ENCODE measurements at regions not wholly inside any gene's neighbourhood (a gene's known extent, or its start where the extent isn't known, plus 50 kb on each side); places are given as distances from the start of the nearest gene placed in this dataset.

GRCh38 chr9:18092138-18092537 is 381.8 kb upstream of the ADAMTSL1 start:
- no peaks in the 10 kb centered on the region for H3K4me1 ChIP-seq (ENCODE audit: control insufficient read depth in 2 of 2, insufficient read depth in 2 of 2, low read length in 2 of 2)
- H3K27ac ChIP-seq (ENCODE audit: low read depth in 1 of 2, low read length in 1 of 2): no peak overlapping the region
- H3K4me3 ChIP-seq (ENCODE audit: low read length in 2 of 2): no peak overlapping the region
- no peaks in the 10 kb centered on the region for H3K9me3 ChIP-seq (ENCODE audit: control insufficient read depth in 2 of 2, insufficient read depth in 1 of 2, low read length in 1 of 2)
- no peaks in the 10 kb centered on the region for H3K27me3 ChIP-seq (ENCODE audit: control insufficient read depth in 2 of 2, insufficient read depth in 1 of 2, low read length in 1 of 2)
- DNase-seq (ENCODE audit: low read depth in 6 of 9, low spot score in 9 of 9): no peak
- no peaks in the 10 kb centered on the region for H3K36me3 ChIP-seq (ENCODE audit: control insufficient read depth in 2 of 2, insufficient read depth in 2 of 2, low read length in 1 of 2)
- WGBS: 97% methylated on average over 4 of the region's 4 CpGs

- DNase-seq (ENCODE audit: low read depth in 6 of 9, low spot score in 9 of 9): no peak
- H3K4me3 ChIP-seq (ENCODE audit: low read length in 2 of 2): no peak overlapping the region
- H3K9me3 ChIP-seq (ENCODE audit: control insufficient read depth in 2 of 2, insufficient read depth in 1 of 2, low read length in 1 of 2): no peaks in the 10 kb centered on the region
- 86% methylated on average over 4 of the region's 4 CpGs for WGBS
- H3K27ac ChIP-seq (ENCODE audit: low read depth in 1 of 2, low read length in 1 of 2): no peak overlapping the region
- H3K4me1 ChIP-seq (ENCODE audit: control insufficient read depth in 2 of 2, insufficient read depth in 2 of 2, low read length in 2 of 2): no peaks in the 10 kb centered on the region
- no peaks in the 10 kb centered on the region for H3K36me3 ChIP-seq (ENCODE audit: control insufficient read depth in 2 of 2, insufficient read depth in 2 of 2, low read length in 1 of 2)
- no peaks in the 10 kb centered on the region for H3K27me3 ChIP-seq (ENCODE audit: control insufficient read depth in 2 of 2, insufficient read depth in 1 of 2, low read length in 1 of 2)
Measured at GRCh38 chr9:18106006-18106560, 367.9 kb upstream of the ADAMTSL1 start.

GRCh38 chr9:18109675-18110074 is 364.3 kb upstream of the ADAMTSL1 start:
- Histone ChIP-seq H3K9me3 (ENCODE audit: control insufficient read depth in 2 of 2, insufficient read depth in 1 of 2, low read length in 1 of 2) (no peaks in the 10 kb centered on the region), H3K4me3 (ENCODE audit: low read length in 2 of 2) (no peak overlapping the region)
- 94% methylated on average over 4 of the region's 4 CpGs for WGBS

GRCh38 chr9:18111146-18111545 is 362.8 kb upstream of the ADAMTSL1 start:
- no peaks in the 10 kb centered on the region for H3K4me1 ChIP-seq (ENCODE audit: control insufficient read depth in 2 of 2, insufficient read depth in 2 of 2, low read length in 2 of 2)
- H3K36me3 ChIP-seq (ENCODE audit: control insufficient read depth in 2 of 2, insufficient read depth in 2 of 2, low read length in 1 of 2): no peaks in the 10 kb centered on the region
- no peaks in the 10 kb centered on the region for H3K27me3 ChIP-seq (ENCODE audit: control insufficient read depth in 2 of 2, insufficient read depth in 1 of 2, low read length in 1 of 2)
- H3K9me3 ChIP-seq (ENCODE audit: control insufficient read depth in 2 of 2, insufficient read depth in 1 of 2, low read length in 1 of 2): no peaks in the 10 kb centered on the region
- DNase-seq (ENCODE audit: low read depth in 6 of 9, low spot score in 9 of 9): no peak
- no peak overlapping the region for H3K4me3 ChIP-seq (ENCODE audit: low read length in 2 of 2)
- no peak overlapping the region for H3K27ac ChIP-seq (ENCODE audit: low read depth in 1 of 2, low read length in 1 of 2)

More at GRCh38 chr9:18109675-18110074, 364.3 kb upstream of the ADAMTSL1 start:
- H3K27me3 ChIP-seq (ENCODE audit: control insufficient read depth in 2 of 2, insufficient read depth in 1 of 2, low read length in 1 of 2): no peaks in the 10 kb centered on the region
- no peak for DNase-seq (ENCODE audit: low read depth in 6 of 9, low spot score in 9 of 9)
- no peaks in the 10 kb centered on the region for H3K36me3 ChIP-seq (ENCODE audit: control insufficient read depth in 2 of 2, insufficient read depth in 2 of 2, low read length in 1 of 2)
- no peaks in the 10 kb centered on the region for H3K4me1 ChIP-seq (ENCODE audit: control insufficient read depth in 2 of 2, insufficient read depth in 2 of 2, low read length in 2 of 2)
- no peak overlapping the region for H3K27ac ChIP-seq (ENCODE audit: low read depth in 1 of 2, low read length in 1 of 2)

GRCh38 chr9:18114559-18115475 is 359.1 kb upstream of the ADAMTSL1 start:
- Histone ChIP-seq H3K27ac (ENCODE audit: low read depth in 1 of 2, low read length in 1 of 2) (no peak overlapping the region), H3K4me3 (ENCODE audit: low read length in 2 of 2) (no peak overlapping the region), H3K36me3 (ENCODE audit: control insufficient read depth in 2 of 2, insufficient read depth in 2 of 2, low read length in 1 of 2) (no peaks in the 10 kb centered on the region), H3K4me1 (ENCODE audit: control insufficient read depth in 2 of 2, insufficient read depth in 2 of 2, low read length in 2 of 2) (no peaks in the 10 kb centered on the region), H3K9me3 (ENCODE audit: control insufficient read depth in 2 of 2, insufficient read depth in 1 of 2, low read length in 1 of 2) (no peaks in the 10 kb centered on the region), H3K27me3 (ENCODE audit: control insufficient read depth in 2 of 2, insufficient read depth in 1 of 2, low read length in 1 of 2) (no peaks in the 10 kb centered on the region)
- DNase-seq (ENCODE audit: low read depth in 6 of 9, low spot score in 9 of 9): no peak
- 92% methylated on average over 10 of the region's 10 CpGs for WGBS

GRCh38 chr9:18118268-18118667 is 355.7 kb upstream of the ADAMTSL1 start:
- Histone ChIP-seq H3K4me1 (ENCODE audit: control insufficient read depth in 2 of 2, insufficient read depth in 2 of 2, low read length in 2 of 2) (no peaks in the 10 kb centered on the region), H3K27ac (ENCODE audit: low read depth in 1 of 2, low read length in 1 of 2) (no peak overlapping the region), H3K36me3 (ENCODE audit: control insufficient read depth in 2 of 2, insufficient read depth in 2 of 2, low read length in 1 of 2) (no peaks in the 10 kb centered on the region), H3K4me3 (ENCODE audit: low read length in 2 of 2) (no peak overlapping the region), H3K9me3 (ENCODE audit: control insufficient read depth in 2 of 2, insufficient read depth in 1 of 2, low read length in 1 of 2) (no peaks in the 10 kb centered on the region), H3K27me3 (ENCODE audit: control insufficient read depth in 2 of 2, insufficient read depth in 1 of 2, low read length in 1 of 2) (no peaks in the 10 kb centered on the region)
- no peak for DNase-seq (ENCODE audit: low read depth in 6 of 9, low spot score in 9 of 9)

GRCh38 chr9:18122171-18122570 is 351.8 kb upstream of the ADAMTSL1 start:
- H3K4me3 ChIP-seq (ENCODE audit: low read length in 2 of 2): no peak overlapping the region
- H3K9me3 ChIP-seq (ENCODE audit: control insufficient read depth in 2 of 2, insufficient read depth in 1 of 2, low read length in 1 of 2): no peaks in the 10 kb centered on the region
- WGBS: 31% methylated on average over 1 of the region's 1 CpG
- DNase-seq (ENCODE audit: low read depth in 6 of 9, low spot score in 9 of 9): no peak
- no peak overlapping the region for H3K27ac ChIP-seq (ENCODE audit: low read depth in 1 of 2, low read length in 1 of 2)
- H3K27me3 ChIP-seq (ENCODE audit: control insufficient read depth in 2 of 2, insufficient read depth in 1 of 2, low read length in 1 of 2): no peaks in the 10 kb centered on the region
- H3K4me1 ChIP-seq (ENCODE audit: control insufficient read depth in 2 of 2, insufficient read depth in 2 of 2, low read length in 2 of 2): no peaks in the 10 kb centered on the region
- no peaks in the 10 kb centered on the region for H3K36me3 ChIP-seq (ENCODE audit: control insufficient read depth in 2 of 2, insufficient read depth in 2 of 2, low read length in 1 of 2)

- H3K4me3 ChIP-seq (ENCODE audit: low read length in 2 of 2): no peak overlapping the region
- no peak overlapping the region for H3K27ac ChIP-seq (ENCODE audit: low read depth in 1 of 2, low read length in 1 of 2)
- 91% methylated on average over 1 of the region's 1 CpG for WGBS
- H3K27me3 ChIP-seq (ENCODE audit: control insufficient read depth in 2 of 2, insufficient read depth in 1 of 2, low read length in 1 of 2): no peaks in the 10 kb centered on the region
- H3K4me1 ChIP-seq (ENCODE audit: control insufficient read depth in 2 of 2, insufficient read depth in 2 of 2, low read length in 2 of 2): no peaks in the 10 kb centered on the region
- H3K9me3 ChIP-seq (ENCODE audit: control insufficient read depth in 2 of 2, insufficient read depth in 1 of 2, low read length in 1 of 2): no peaks in the 10 kb centered on the region
- no peak for DNase-seq (ENCODE audit: low read depth in 6 of 9, low spot score in 9 of 9)
- H3K36me3 ChIP-seq (ENCODE audit: control insufficient read depth in 2 of 2, insufficient read depth in 2 of 2, low read length in 1 of 2): no peaks in the 10 kb centered on the region
Measured at GRCh38 chr9:18124760-18125159, 349.2 kb upstream of the ADAMTSL1 start.

GRCh38 chr9:18126831-18127498 is 347.0 kb upstream of the ADAMTSL1 start:
- Histone ChIP-seq H3K27ac (ENCODE audit: low read depth in 1 of 2, low read length in 1 of 2) (no peak overlapping the region), H3K36me3 (ENCODE audit: control insufficient read depth in 2 of 2, insufficient read depth in 2 of 2, low read length in 1 of 2) (no peaks in the 10 kb centered on the region), H3K4me1 (ENCODE audit: control insufficient read depth in 2 of 2, insufficient read depth in 2 of 2, low read length in 2 of 2) (no peaks in the 10 kb centered on the region), H3K9me3 (ENCODE audit: control insufficient read depth in 2 of 2, insufficient read depth in 1 of 2, low read length in 1 of 2) (no peaks in the 10 kb centered on the region), H3K27me3 (ENCODE audit: control insufficient read depth in 2 of 2, insufficient read depth in 1 of 2, low read length in 1 of 2) (no peaks in the 10 kb centered on the region), H3K4me3 (ENCODE audit: low read length in 2 of 2) (no peak overlapping the region)
- DNase-seq (ENCODE audit: low read depth in 6 of 9, low spot score in 9 of 9): no peak
- 89% methylated on average over 4 of the region's 4 CpGs for WGBS
